OCI-LY3 (cell line): ENCODE measurements at regions not wholly inside any gene's neighbourhood (a gene's known extent, or its start where the extent isn't known, plus 50 kb on each side); places are given as distances from the start of the nearest gene placed in this dataset.
"Not testable (repeated sequence)": the region's sequence is repeated elsewhere in the genome, so short reads cannot be mapped to it uniquely, and the experiment has no call there.

Experiments used
- EZH2phosphoT487 ChIP-seq: fragments of 200-600 bp; shearing (Covaris generic); IDR thresholded peaks from 2 replicates; pipeline ENCODE4 v1.6.1; 2018; ENCODE audit warnings: antibody characterized with exemption, mixed run types, low read depth
- TF ChIP-seq, protein P1 (sequence below): fragments of 200-600, 300-600 bp; sonication (generic); IDR thresholded peaks from 2 replicates; pipeline ENCODE4 v1.5.1; 2014; ENCODE audit warnings: antibody characterized with exemption, low read length, low read depth

GRCh38 chr10:47599657-47600056 is 76.2 kb upstream of the AGAP9 start:
- TF ChIP-seq, protein P1, sequence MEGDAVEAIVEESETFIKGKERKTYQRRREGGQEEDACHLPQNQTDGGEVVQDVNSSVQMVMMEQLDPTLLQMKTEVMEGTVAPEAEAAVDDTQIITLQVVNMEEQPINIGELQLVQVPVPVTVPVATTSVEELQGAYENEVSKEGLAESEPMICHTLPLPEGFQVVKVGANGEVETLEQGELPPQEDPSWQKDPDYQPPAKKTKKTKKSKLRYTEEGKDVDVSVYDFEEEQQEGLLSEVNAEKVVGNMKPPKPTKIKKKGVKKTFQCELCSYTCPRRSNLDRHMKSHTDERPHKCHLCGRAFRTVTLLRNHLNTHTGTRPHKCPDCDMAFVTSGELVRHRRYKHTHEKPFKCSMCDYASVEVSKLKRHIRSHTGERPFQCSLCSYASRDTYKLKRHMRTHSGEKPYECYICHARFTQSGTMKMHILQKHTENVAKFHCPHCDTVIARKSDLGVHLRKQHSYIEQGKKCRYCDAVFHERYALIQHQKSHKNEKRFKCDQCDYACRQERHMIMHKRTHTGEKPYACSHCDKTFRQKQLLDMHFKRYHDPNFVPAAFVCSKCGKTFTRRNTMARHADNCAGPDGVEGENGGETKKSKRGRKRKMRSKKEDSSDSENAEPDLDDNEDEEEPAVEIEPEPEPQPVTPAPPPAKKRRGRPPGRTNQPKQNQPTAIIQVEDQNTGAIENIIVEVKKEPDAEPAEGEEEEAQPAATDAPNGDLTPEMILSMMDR: not testable (repeated sequence)
- not testable (repeated sequence) for TF ChIP-seq EZH2phosphoT487
